ENCODE measurements at regions not wholly inside any gene's neighbourhood (a gene's known extent, or its start where the extent isn't known, plus 50 kb on each side); places are given as distances from the start of the nearest gene placed in this dataset.

- no peak for DNase-seq
These were observed 91.3 kb upstream of the FAM171A1 start for GRCh38 chr10:15462253-15462897.

- DNase-seq = no peak
These were observed 90.4 kb upstream of the FAM171A1 start for GRCh38 chr10:15461353-15462108.

DNA sequence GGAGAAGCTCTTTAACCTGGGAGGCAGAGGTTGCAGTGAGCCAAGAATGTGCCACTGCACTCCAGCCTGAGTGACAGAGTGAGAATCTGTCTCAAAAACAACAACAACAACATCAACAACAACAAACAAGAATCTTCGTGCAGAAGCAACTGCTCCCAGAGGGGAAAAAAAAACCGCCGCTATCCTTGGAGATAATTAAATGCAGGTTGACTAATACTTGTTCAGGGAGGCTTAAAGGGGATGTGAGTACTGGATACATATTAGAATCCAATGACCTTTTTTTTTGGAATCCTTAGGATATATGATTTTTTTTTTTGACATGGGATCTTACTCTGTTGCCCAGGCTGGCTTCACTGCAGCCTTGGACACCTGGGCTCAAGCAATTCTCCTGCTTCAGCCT lies 89.6 kb upstream of the FAM171A1 start:
- no peak for DNase-seq

DNA sequence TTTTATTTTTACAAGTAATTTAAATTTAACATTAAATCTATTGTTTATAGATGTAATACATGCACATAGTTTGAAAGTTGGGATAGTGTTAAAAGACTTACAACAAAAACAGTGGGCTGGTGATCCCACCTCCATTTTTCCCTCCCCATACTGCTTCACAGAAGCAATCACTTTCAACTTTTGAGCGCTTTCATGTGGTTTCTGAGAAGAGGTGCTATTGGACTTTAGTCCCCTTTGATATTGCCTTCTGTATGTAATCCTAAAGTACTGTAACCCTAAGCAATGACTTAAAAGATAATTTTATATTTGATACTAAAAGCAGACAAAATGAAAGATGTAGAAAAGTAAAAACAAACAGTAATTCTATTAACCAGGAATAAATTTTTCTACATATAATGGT lies 88.1 kb upstream of the FAM171A1 start:
- no peak for DNase-seq

DNA sequence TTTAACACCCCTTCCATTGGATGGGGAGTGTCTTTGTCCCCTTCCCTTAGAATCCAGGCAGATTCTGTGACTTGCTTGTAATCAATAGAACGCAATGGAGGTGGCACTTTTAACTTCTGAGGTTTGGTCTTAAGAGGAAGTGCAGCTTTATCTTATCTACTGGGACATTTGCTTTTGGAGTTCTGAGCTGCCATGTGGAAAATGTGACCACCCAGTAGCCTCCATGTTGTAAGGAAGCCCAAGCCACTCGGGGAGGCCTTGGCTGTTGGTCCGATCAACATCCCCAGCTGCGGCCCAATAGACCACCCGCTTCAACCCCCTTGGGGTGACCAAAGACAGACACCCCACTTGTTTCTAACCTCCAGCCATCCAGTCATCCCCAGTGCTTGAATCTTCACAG lies 86.3 kb upstream of the FAM171A1 start:
- DNase-seq = no peak

DNA sequence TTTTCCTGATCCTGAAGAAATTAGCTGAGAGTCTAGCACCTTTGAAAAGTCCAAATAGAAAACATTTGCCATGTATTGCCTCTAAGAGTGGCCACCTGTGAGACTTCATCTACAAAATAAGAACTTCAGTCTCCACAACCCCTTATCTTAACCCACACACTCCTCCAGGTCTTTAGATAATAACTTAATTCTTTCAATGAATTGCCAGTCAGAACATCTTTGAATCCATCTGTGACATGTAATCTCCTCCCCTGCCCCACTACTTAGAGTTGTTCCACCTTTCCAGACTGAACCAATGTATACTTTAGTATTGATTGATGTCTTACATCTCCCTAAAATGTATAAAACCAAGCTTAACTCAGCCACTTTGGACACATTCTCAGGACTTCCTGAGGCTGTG lies 84.4 kb upstream of the FAM171A1 start:
- no peak for DNase-seq

DNA sequence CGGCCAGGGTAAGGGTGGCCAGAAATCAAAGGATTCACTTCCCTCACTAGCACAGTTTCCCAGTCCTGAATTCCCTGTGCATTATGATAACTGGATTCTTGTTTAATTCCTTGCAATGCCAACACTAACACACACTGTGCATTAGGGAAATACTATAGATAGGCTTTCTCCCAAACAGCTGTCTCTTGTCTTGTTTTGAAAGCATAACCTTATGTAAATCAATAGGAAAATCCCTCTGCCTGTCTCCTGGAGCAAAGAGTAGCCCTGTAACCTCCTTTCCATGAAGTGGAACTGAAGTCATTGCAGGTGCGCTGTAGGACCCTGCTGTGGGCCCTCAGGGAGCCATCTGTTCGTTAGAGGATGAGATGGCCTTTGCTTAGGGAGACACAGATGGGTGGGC lies 82.8 kb upstream of the FAM171A1 start:
- no peak for DNase-seq

GRCh38 chr10:15453457-15453856 lies 82.4 kb upstream of the FAM171A1 start:
- DNase-seq = no peak

GRCh38 chr10:15452545-15452944 lies 81.5 kb upstream of the FAM171A1 start:
- no peak for DNase-seq

GRCh38 chr10:15451137-15452094 lies 80.3 kb upstream of the FAM171A1 start:
- no peak for DNase-seq

DNA sequence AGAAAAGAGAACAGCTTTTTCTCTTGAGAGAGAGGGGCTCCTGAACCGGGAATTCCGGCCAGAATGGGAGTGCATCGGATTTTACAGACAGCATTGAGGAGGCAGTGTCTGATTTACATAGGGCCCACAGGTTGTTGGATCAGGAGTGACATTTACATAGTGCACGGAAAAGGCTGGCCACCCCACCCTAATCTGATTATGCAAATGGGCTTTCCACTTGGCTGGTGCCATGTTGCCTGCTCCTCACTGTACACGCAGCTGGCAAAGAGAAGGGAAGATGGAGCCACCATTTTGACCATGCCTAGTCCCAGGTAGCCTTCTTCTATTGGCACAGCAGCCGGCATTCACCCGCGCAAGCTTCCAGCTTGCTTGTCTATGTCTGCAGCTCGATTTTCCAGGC lies 77.5 kb upstream of the FAM171A1 start:
- no peak for DNase-seq

DNA sequence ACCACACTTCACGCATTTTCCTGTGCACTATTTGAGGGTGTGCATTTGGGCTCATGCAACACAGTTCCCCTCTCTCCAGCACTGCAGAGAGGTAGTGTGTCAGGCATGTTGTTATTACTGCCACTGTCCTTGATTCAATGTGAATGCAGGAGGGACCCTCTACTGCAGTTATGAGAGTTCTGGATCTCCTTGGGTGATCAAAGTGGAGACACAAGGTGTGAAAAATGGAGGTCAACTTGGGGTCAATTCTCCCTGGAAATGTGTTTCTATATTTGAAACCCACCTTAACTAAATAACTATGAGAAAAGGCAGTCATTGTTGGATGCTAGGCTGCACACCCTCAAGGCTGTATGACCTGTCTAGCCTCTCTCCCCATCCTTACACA lies 73.9 kb upstream of the FAM171A1 start:
- no peak for DNase-seq

DNA sequence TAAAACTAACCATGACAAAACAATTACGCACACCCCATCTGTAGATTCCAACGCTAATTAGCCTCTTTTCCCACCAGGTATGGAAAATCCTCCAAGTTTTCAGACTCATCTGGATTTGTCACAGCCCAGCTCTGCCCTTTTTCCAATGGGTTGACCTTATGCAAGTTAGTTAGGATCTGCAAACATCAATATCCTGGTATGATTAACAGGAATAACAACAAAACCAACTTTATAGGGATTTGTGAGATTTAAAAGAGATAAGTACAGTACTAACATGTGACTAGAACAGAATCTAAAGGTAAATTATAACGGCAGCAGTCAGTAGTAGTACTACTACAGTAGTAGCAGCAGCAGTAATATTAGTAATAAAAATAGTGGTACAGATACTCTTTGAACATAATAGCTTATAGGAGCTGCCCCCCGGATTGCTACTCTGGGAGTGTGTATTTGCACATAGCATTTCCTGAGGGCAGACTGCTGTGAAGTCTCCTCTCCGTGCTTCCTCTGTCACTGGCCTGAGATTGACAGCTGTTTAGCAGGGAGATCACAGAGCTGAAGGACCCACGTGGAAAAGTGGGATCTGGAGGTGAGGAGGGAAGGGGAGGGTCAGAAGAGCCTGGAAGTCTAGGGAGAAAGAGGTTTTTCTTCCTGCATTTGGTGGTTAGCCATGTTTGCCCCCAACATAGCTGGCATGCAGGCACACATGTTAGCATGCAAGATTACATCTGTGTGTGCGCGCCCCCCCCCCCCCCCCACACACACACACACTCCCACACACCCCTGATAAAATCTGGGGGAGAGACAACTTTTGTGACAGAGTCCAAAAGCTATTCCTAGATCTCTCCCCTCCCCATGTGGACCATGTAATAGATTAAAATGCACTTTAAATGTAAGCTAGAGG lies 73.3 kb upstream of the FAM171A1 start:
- DNase-seq = no peak

- no peak for DNase-seq
These were observed 71.0 kb upstream of the FAM171A1 start for GRCh38 chr10:15442056-15442455.

- DNase-seq = no peak
These were observed 69.2 kb upstream of the FAM171A1 start for GRCh38 chr10:15440204-15440711.

GRCh38 chr10:15439341-15439842 lies 68.3 kb upstream of the FAM171A1 start:
- peak; percentile 14 for DNase-seq

- DNase-seq = no peak
These were observed 65.6 kb upstream of the FAM171A1 start for GRCh38 chr10:15436696-15437095.

- DNase-seq = peak; percentile 22
These were observed 62.9 kb upstream of the FAM171A1 start for GRCh38 chr10:15433850-15434537.

DNA sequence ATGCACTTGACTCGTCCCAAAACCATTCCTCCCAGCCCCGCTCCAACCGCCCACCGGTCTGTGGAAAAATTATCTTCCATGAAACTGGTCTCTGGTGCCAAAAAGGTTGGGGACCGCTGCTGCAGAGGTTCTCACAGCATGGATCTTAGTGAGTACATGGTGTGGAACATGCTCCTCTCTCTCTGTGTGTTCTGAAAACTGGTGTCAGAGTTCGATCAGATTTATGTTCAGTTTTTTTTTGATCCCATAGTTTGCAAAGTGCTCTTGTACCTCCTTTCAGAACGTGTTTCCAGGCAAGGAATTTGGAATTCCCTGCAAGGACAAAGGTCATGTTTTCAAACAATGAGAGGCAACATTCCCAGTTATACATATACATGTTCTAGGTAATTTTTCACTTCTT lies 61.2 kb upstream of the FAM171A1 start:
- DNase-seq = no peak

- no peak for DNase-seq
These were observed 60.1 kb upstream of the FAM171A1 start for GRCh38 chr10:15430969-15431771.

DNA sequence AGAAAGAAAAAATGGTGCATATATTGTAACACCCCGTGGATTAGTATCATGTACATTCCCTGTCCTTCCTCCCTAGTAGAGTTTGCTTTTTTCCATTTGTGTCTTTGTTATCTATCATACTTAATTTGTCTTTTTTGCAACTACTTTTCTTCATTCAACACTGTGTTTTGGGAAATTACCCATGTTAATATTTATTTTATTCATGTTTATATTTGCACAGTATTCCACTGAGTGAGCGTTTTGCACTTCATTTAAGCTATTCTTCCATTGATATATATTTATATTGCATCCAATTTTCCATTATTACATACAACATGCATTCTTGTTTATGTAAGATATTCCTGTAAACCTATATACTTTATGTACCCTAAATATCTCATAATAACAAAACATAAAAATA lies 57.6 kb upstream of the FAM171A1 start:
- no peak for DNase-seq

Data from NCI-H2171 (cell line).